HEK293 (cell line): ENCODE measurements at regions not wholly inside any gene's neighbourhood (a gene's known extent, or its start where the extent isn't known, plus 50 kb on each side); places are given as distances from the start of the nearest gene placed in this dataset.

Experiments used
- CTCF ChIP-seq: fragments of 450-650 bp; formaldehyde crosslinking; IDR thresholded peaks from 2 replicates; pipeline ENCODE4 v1.5.1; 2016; ENCODE audit warnings: missing biosample characterization, missing genetic modification characterization
- EGR2 ChIP-seq: fragments of 450-650 bp; formaldehyde crosslinking; IDR thresholded peaks from 2 replicates; pipeline ENCODE4 v1.5.1; 2016; ENCODE audit warnings: low read depth, missing biosample characterization, missing genetic modification characterization
- ELK4 ChIP-seq: IDR thresholded peaks from 2 replicates; pipeline ENCODE4 v1.6.1; 2011; ENCODE audit warnings: mild to moderate bottlenecking, low read depth, low read length, borderline replicate concordance
- KLF9 ChIP-seq: fragments of 450-650 bp; formaldehyde crosslinking; IDR thresholded peaks from 2 replicates; pipeline ENCODE4 v1.5.1; 2016; ENCODE audit warnings: missing biosample characterization, missing genetic modification characterization, low read depth
- ZFP69B ChIP-seq: fragments of 450-650 bp; formaldehyde crosslinking; IDR thresholded peaks from 2 replicates; pipeline ENCODE4 v1.5.1; 2016; ENCODE audit warnings: missing biosample characterization, missing genetic modification characterization
- ZNF221 ChIP-seq: fragments of 450-650 bp; formaldehyde crosslinking; IDR thresholded peaks from 2 replicates; pipeline ENCODE4 v1.5.1; 2017; ENCODE audit warnings: missing biosample characterization, missing genetic modification characterization, borderline replicate concordance
- ZNF530 ChIP-seq: fragments of 450-650 bp; formaldehyde crosslinking; IDR thresholded peaks from 2 replicates; pipeline ENCODE4 v1.5.1; 2016; ENCODE audit warnings: low read depth, missing biosample characterization, missing genetic modification characterization
- ZNF626 ChIP-seq: fragments of 450-650 bp; sonication (Bioruptor Pico); formaldehyde crosslinking; IDR thresholded peaks from 2 replicates; pipeline ENCODE4 v1.5.1; 2018; ENCODE audit warnings: missing biosample characterization, missing genetic modification characterization, inconsistent platforms
- ZNF76 ChIP-seq: fragments of 450-650 bp; formaldehyde crosslinking; IDR thresholded peaks from 2 replicates; pipeline ENCODE4; 2016; ENCODE audit warnings: low read depth, missing biosample characterization, missing genetic modification characterization, borderline replicate concordance
- ZSCAN30 ChIP-seq: fragments of 450-650 bp; IDR thresholded peaks from 2 replicates; pipeline ENCODE4 v1.5.1; 2018; ENCODE audit warnings: missing biosample characterization, mild to moderate bottlenecking, missing genetic modification characterization, moderate library complexity
- TF ChIP-seq, protein P1 (sequence below): fragments of 450-650 bp; formaldehyde crosslinking; IDR thresholded peaks from 2 replicates; pipeline ENCODE4 v1.5.1; 2016; ENCODE audit warnings: missing biosample characterization, missing genetic modification characterization
- TF ChIP-seq, protein P2 (sequence below): fragments of 450-650 bp; formaldehyde crosslinking; IDR thresholded peaks from 2 replicates; pipeline ENCODE4 v1.5.1; 2016; ENCODE audit warnings: missing biosample characterization, missing genetic modification characterization

DNA sequence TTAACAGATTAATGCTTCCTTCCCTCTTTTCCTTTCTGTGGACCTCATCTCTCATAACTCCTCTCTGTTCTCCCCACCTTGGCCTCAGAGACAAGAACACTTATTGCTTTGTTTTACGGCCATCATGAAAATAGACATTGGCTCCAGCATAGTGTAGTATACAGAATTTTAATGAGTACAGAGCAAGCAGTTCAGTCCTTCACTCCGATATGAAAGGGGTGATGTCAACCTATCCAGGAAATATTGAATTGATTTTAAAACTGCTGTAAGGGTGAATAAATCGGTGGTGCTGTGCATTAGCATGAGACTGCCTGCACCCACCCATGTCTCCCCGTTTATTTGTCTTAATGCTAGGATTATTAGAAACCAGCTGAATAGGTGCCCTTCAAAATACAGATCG lies 490.9 kb upstream of the TBL1XR1 start:
- TF ChIP-seq ZNF221 (no peak), ZSCAN30 (tag by site-specific recombination) (no peak), ZNF626 (tag by site-specific recombination) (no peak), CTCF (no peak), ZNF530 (tag by site-specific recombination) (no peak), EGR2 (tag by site-specific recombination) (no peak), KLF9 (tag by site-specific recombination) (no peak), ZNF76 (no peak), ZFP69B (tag by site-specific recombination) (no peak), ELK4 (no peak)
- TF ChIP-seq, protein P1, sequence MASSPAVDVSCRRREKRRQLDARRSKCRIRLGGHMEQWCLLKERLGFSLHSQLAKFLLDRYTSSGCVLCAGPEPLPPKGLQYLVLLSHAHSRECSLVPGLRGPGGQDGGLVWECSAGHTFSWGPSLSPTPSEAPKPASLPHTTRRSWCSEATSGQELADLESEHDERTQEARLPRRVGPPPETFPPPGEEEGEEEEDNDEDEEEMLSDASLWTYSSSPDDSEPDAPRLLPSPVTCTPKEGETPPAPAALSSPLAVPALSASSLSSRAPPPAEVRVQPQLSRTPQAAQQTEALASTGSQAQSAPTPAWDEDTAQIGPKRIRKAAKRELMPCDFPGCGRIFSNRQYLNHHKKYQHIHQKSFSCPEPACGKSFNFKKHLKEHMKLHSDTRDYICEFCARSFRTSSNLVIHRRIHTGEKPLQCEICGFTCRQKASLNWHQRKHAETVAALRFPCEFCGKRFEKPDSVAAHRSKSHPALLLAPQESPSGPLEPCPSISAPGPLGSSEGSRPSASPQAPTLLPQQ = no peak
- TF ChIP-seq, protein P2, sequence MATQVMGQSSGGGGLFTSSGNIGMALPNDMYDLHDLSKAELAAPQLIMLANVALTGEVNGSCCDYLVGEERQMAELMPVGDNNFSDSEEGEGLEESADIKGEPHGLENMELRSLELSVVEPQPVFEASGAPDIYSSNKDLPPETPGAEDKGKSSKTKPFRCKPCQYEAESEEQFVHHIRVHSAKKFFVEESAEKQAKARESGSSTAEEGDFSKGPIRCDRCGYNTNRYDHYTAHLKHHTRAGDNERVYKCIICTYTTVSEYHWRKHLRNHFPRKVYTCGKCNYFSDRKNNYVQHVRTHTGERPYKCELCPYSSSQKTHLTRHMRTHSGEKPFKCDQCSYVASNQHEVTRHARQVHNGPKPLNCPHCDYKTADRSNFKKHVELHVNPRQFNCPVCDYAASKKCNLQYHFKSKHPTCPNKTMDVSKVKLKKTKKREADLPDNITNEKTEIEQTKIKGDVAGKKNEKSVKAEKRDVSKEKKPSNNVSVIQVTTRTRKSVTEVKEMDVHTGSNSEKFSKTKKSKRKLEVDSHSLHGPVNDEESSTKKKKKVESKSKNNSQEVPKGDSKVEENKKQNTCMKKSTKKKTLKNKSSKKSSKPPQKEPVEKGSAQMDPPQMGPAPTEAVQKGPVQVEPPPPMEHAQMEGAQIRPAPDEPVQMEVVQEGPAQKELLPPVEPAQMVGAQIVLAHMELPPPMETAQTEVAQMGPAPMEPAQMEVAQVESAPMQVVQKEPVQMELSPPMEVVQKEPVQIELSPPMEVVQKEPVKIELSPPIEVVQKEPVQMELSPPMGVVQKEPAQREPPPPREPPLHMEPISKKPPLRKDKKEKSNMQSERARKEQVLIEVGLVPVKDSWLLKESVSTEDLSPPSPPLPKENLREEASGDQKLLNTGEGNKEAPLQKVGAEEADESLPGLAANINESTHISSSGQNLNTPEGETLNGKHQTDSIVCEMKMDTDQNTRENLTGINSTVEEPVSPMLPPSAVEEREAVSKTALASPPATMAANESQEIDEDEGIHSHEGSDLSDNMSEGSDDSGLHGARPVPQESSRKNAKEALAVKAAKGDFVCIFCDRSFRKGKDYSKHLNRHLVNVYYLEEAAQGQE (tag by site-specific recombination) = no peak
